ENCODE measurements at regions not wholly inside any gene's neighbourhood (a gene's known extent, or its start where the extent isn't known, plus 50 kb on each side); places are given as distances from the start of the nearest gene placed in this dataset.

DNA sequence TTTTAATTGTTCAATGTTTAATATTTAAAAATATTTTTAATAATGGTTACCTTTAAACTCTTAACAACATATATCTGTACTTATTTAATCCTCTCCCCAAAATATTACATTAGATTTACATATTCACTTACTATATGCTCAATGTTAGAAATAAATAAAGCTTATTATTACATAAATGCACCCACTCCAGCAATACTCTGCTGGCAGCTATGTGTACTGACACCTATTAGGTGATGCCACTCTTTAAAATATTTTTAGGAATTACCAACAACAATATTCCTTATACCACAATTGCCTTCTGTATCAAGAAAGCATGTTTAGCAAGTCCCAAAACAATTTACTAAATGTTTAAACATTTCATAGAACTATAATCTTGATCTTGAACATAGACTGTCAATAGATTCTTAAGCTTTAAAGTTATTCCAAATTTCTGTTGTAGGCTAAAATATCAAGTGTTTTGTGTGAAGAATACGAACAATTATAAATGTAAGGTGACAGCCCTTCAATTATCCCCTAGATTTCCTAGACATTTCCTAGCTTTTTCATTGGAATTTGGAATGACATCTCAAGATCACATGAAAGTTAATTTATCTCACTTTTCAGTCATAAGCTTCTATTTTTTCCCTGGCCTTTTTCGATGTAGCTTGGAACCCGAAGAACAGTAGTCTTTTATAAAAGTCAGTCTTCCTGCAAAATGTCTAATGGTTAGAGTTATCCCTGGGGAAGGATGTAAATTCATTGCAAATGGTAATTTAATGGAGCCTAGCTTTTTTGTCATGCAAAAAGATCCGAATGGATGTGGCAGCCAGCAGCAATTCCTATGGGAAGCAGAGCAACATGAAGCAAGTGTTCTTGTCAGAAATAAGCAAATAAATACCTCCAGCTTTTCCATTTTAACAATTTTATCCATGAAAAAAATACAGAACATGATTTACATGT lies 907.5 kb upstream of the ATXN7L3B start:
- Histone ChIP-seq H3K4me1 (replicated peaks in 1 of 4; ENCODE audit: control insufficient read depth in 3 of 4, insufficient read depth in 4 of 4, low read length in 3 of 4) (peaks cover 0 to 8% (median 5%) of the 10 kb centered on the region in 4 experiments; a peak in 4 of 7 replicates), H3K23me2 (ENCODE audit: low read depth, low read length) (no peaks in the 10 kb centered on the region), H3K4me3 (ENCODE audit: extremely low read depth in 1 of 4, insufficient read depth in 2 of 4, low read depth in 3 of 4, low read length in 4 of 4) (peak overlapping the region in 1 of 4 experiments; percentile 38; a peak in 1 of 8 replicates), H4K8ac (ENCODE audit: extremely low read depth, insufficient read depth, low read length) (no peak overlapping the region), H2BK120ac (replicated peaks; ENCODE audit: low read depth, low read length) (no peak overlapping the region), H2BK5ac (ENCODE audit: low read depth, low read length) (no peak overlapping the region), H2BK12ac (ENCODE audit: low read depth, low read length) (no peak overlapping the region), H3K36me3 (ENCODE audit: control insufficient read depth in 2 of 4, insufficient read depth in 4 of 4, low read length in 3 of 4) (no peaks in the 10 kb centered on the region), H2AFZ (ENCODE audit: low read length) (no peak overlapping the region), H3K27me3 (replicated peaks in 1 of 4; ENCODE audit: control insufficient read depth in 3 of 4, extremely low read depth in 1 of 4, insufficient read depth in 3 of 4, low read length in 3 of 4) (no peaks in the 10 kb centered on the region), H3K18ac (ENCODE audit: extremely low read depth, low read length) (no peak overlapping the region), H2AK5ac (ENCODE audit: low read depth, low read length) (no peak overlapping the region), H3K79me1 (ENCODE audit: low read depth, low read length) (no peaks in the 10 kb centered on the region), H3K4me2 (ENCODE audit: insufficient read depth in 1 of 2, low read depth in 2 of 2, low read length in 2 of 2) (peak overlapping the region; percentile 17 to 43; a peak in 2 of 4 replicates), H3K23ac (ENCODE audit: insufficient read length) (no peak overlapping the region), H3K27ac (ENCODE audit: low read depth, low read length) (no peak overlapping the region), H4K5ac (ENCODE audit: insufficient read length, low read depth, low read length) (no peak overlapping the region), H3K4ac (replicated peaks; ENCODE audit: insufficient read length, low read depth, low read length) (no peak overlapping the region), H2BK15ac (ENCODE audit: low read length) (no peak overlapping the region), H4K91ac (replicated peaks; ENCODE audit: insufficient read length, low read length) (no peak overlapping the region), H3K79me2 (ENCODE audit: control insufficient read depth in 1 of 2, insufficient read depth in 2 of 2, low read length in 2 of 2) (no peaks in the 10 kb centered on the region), H3K56ac (replicated peaks; ENCODE audit: insufficient read length, low read depth, low read length) (no peak overlapping the region), H3K9me3 (ENCODE audit: insufficient read depth in 2 of 2, low read depth in 1 of 2, low read length in 1 of 2) (no peaks in the 10 kb centered on the region), H3K14ac (ENCODE audit: insufficient read length) (no peak overlapping the region), H4K20me1 (replicated peaks in 1 of 2; ENCODE audit: control insufficient read depth in 1 of 2, insufficient read depth in 2 of 2, low read length in 2 of 2) (no peaks in the 10 kb centered on the region), H2BK20ac (ENCODE audit: low read length) (no peak overlapping the region), H3K9ac (replicated peaks in 1 of 4; ENCODE audit: extremely low read depth in 1 of 4, low read depth in 3 of 4, low read length in 3 of 4) (no peak overlapping the region)
- FAIRE-seq (peak; percentile 74), DNase-seq (ENCODE audit: low read depth in 1 of 2, low spot score in 2 of 2) (peak in 1 of 2 experiments; percentile 17)
- 41% methylated on average over 4 of the region's 4 CpGs; no CpG with 5 or more reads in 1 of the 2 experiments for WGBS, 2 experiments (ENCODE audit: extremely low coverage in 1 of 2, insufficient coverage in 1 of 2, insufficient read length in 1 of 2, insufficient replicate concordance in 2 of 2, low coverage in 1 of 2, low lambda C conversion rate in 2 of 2, missing lambda C conversion rate in 1 of 2)
- CTCF ChIA-PET (ENCODE audit: partially characterized antibody) = interaction anchor here (0.7 to 1.2 kb wide), 2 partner anchors 33 to 38 kb away, joined by 3 to 4 read pairs; no protein-coding TSS in a partner anchor
- POLR2A ChIA-PET (ENCODE audit: partially characterized antibody) = no interaction called here
- TF ChIP-seq SUZ12 (IDR thresholded peaks at IDR 0.05; ENCODE audit: low read length) = no peak
- no peak for TF ChIP-seq SRF (IDR thresholded peaks at IDR 0.05; ENCODE audit: low read depth, low read length)
- 0 out of 2 replicates have a peak, but pooled peaks have one; percentile 3 for TF ChIP-seq EGR1 (IDR thresholded peaks at IDR 0.05; ENCODE audit: borderline replicate concordance, low read depth, low read length)
- no peak for TF ChIP-seq MAFK (IDR thresholded peaks at IDR 0.05; ENCODE audit: low read depth, low read length)
- TF ChIP-seq SAP30 (IDR thresholded peaks at IDR 0.05; ENCODE audit: insufficient read depth, insufficient replicate concordance, low read length) = no peak
- TF ChIP-seq POU5F1 (IDR thresholded peaks at IDR 0.05; ENCODE audit: low read depth, low read length) = peak; percentile 96
- 0 out of 2 replicates have a peak, but pooled peaks have one; percentile 24 for TF ChIP-seq SP1 (IDR thresholded peaks at IDR 0.05; ENCODE audit: low read depth, low read length)
- no peak for TF ChIP-seq TCF12 (IDR thresholded peaks at IDR 0.05; ENCODE audit: low read depth, low read length)
- TF ChIP-seq YY1 (IDR thresholded peaks at IDR 0.05; ENCODE audit: low read depth, low read length) = 0 out of 2 replicates have a peak, but pooled peaks have one; percentile 14
- TF ChIP-seq BACH1 (IDR thresholded peaks at IDR 0.05; ENCODE audit: low read length) = no peak
- TF ChIP-seq, protein P1, sequence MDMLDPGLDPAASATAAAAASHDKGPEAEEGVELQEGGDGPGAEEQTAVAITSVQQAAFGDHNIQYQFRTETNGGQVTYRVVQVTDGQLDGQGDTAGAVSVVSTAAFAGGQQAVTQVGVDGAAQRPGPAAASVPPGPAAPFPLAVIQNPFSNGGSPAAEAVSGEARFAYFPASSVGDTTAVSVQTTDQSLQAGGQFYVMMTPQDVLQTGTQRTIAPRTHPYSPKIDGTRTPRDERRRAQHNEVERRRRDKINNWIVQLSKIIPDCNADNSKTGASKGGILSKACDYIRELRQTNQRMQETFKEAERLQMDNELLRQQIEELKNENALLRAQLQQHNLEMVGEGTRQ (IDR thresholded peaks at IDR 0.05; ENCODE audit: low read length) = no peak

All from H1 (cell line).